ENCODE measurements at regions not wholly inside any gene's neighbourhood (a gene's known extent, or its start where the extent isn't known, plus 50 kb on each side); places are given as distances from the start of the nearest gene placed in this dataset.

DNA sequence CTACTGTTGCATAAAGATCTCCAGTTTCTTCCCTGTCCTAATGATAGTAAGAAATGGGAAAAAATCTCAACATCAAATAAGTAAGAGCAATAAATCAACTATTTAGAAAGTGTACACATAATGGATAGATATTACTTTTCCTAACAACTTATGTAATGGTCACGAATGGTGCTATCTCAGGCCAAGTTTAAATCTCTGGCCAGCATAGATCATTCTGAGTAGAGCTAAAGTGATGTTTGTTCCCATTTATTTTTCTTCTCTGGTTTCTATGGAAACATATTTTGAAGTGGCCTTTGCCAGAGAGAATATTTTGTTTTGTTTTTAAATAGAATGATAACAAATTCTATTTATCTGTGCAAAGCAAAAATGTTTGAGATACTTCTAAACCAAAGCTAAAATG, 249.7 kb upstream of the TTC14 start:
- Histone ChIP-seq H3K9me3 (no peaks in the 10 kb centered on the region), H4K20me1 (no peaks in the 10 kb centered on the region), H3K4me3 (no peak overlapping the region), H3K27ac (no peak overlapping the region), H3K9ac (no peak overlapping the region), H3K4me2 (no peak overlapping the region), H3K36me3 (no peaks in the 10 kb centered on the region), H3K27me3 (no peaks in the 10 kb centered on the region), H3K4me1 (no peaks in the 10 kb centered on the region)
- no peak for TF ChIP-seq Cebpa-rat (IDR thresholded peaks at IDR 0.05)

- TF ChIP-seq Cebpa-rat (IDR thresholded peaks at IDR 0.05) = no peak
- no peak overlapping the region for H3K9ac ChIP-seq
Observed at GRCh38 chr3:180354214-180354613, 247.7 kb upstream of the TTC14 start.

DNA sequence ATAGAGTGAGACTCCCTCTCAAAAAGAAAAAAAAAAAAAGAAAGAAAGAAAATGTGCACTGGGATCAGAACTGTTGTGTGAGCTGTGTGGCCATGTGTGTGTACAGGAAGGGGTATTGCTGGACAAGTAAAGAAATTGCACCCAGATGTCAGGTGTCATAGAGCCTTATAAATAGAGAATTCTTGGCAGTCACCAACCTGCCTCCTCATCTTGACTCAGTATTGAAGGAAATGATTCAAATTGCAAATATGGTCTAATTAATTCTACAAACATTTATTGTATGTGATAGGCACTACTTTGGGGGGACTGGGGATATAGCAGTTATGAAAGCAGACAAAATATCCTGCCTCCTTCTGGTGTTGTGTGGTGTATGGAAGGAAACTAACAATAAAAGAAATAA, 243.8 kb upstream of the TTC14 start:
- Histone ChIP-seq H3K4me2 (no peak overlapping the region), H4K20me1 (no peaks in the 10 kb centered on the region), H3K27ac (no peak overlapping the region), H3K36me3 (no peaks in the 10 kb centered on the region), H3K4me1 (no peaks in the 10 kb centered on the region), H3K9ac (no peak overlapping the region), H3K9me3 (no peaks in the 10 kb centered on the region), H3K27me3 (no peaks in the 10 kb centered on the region), H3K4me3 (no peak overlapping the region)
- TF ChIP-seq Cebpa-rat (IDR thresholded peaks at IDR 0.05) = no peak

More at GRCh38 chr3:180354214-180354613, 247.7 kb upstream of the TTC14 start:
- H3K9me3 ChIP-seq = no peaks in the 10 kb centered on the region
- no peaks in the 10 kb centered on the region for H3K36me3 ChIP-seq
- H3K4me1 ChIP-seq = no peaks in the 10 kb centered on the region
- no peaks in the 10 kb centered on the region for H4K20me1 ChIP-seq
- no peaks in the 10 kb centered on the region for H3K27me3 ChIP-seq
- H3K27ac ChIP-seq = no peak overlapping the region
- H3K4me2 ChIP-seq = no peak overlapping the region
- H3K4me3 ChIP-seq = no peak overlapping the region

- Histone ChIP-seq H3K9me3 (no peaks in the 10 kb centered on the region), H3K9ac (no peak overlapping the region), H3K27ac (no peak overlapping the region), H3K27me3 (no peaks in the 10 kb centered on the region), H3K4me1 (no peaks in the 10 kb centered on the region), H3K4me3 (no peak overlapping the region), H4K20me1 (no peaks in the 10 kb centered on the region), H3K36me3 (no peaks in the 10 kb centered on the region), H3K4me2 (no peak overlapping the region)
- TF ChIP-seq Cebpa-rat (IDR thresholded peaks at IDR 0.05) = no peak
Observed at GRCh38 chr3:180359061-180359952, 242.7 kb upstream of the TTC14 start.

GRCh38 chr3:180359953-180360279, 242.0 kb upstream of the TTC14 start:
- no peak overlapping the region for H3K4me3 ChIP-seq
- H3K36me3 ChIP-seq = no peaks in the 10 kb centered on the region
- no peaks in the 10 kb centered on the region for H3K27me3 ChIP-seq
- H3K9ac ChIP-seq = no peak overlapping the region
- H4K20me1 ChIP-seq = no peaks in the 10 kb centered on the region
- no peak for TF ChIP-seq Cebpa-rat (IDR thresholded peaks at IDR 0.05)
- H3K9me3 ChIP-seq = no peaks in the 10 kb centered on the region
- H3K4me2 ChIP-seq = no peak overlapping the region
- no peak overlapping the region for H3K27ac ChIP-seq
- H3K4me1 ChIP-seq = no peaks in the 10 kb centered on the region

DNA sequence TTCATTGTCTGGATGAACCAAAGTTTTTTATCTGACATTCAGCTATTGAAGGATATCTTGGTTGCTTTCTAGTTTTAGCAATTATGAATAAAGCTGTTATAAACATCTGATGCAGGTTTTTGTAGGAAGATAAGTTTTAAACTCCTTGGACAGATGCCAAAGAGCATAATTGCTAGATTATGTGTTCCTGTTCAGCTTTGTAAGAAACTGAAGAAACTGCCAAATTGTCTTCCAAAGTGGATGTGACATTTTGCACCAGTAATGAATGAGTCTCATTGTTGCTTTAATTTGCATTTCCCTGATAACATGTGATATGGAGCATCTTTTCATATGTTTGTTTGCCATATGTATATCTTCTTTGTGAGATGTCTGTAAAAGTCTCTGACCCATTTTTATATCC, 239.9 kb upstream of the TTC14 start:
- no peaks in the 10 kb centered on the region for H3K36me3 ChIP-seq
- no peaks in the 10 kb centered on the region for H3K27me3 ChIP-seq
- no peak overlapping the region for H3K4me3 ChIP-seq
- H3K27ac ChIP-seq = no peak overlapping the region
- H3K4me1 ChIP-seq = no peaks in the 10 kb centered on the region
- no peak for TF ChIP-seq Cebpa-rat (IDR thresholded peaks at IDR 0.05)
- H3K9ac ChIP-seq = no peak overlapping the region
- H4K20me1 ChIP-seq = no peaks in the 10 kb centered on the region
- H3K4me2 ChIP-seq = no peak overlapping the region
- no peaks in the 10 kb centered on the region; the same call in 1 of the 2 replicates for H3K9me3 ChIP-seq

DNA sequence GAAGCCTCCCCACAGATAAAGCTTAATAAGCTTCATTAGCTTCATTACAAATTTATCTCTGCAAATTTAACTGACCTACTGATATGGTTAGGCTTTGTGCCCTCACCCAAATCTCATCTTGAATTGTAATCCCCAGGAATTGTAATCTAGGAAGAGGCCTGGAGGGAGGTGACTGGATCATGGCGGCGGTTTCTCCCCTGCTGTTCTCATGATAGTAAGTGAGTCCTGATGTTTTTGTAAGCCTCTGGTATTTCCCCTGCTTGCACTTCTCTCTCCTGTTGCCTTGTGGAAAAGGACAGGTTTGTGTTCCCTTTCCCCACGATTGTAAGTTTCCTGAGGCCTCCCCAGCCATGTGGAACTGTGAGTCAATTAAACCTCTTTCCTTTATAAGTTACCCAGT, 226.1 kb upstream of the TTC14 start:
- no peaks in the 10 kb centered on the region for H3K9me3 ChIP-seq
- H3K4me3 ChIP-seq = no peak overlapping the region
- no peaks in the 10 kb centered on the region for H3K4me1 ChIP-seq
- no peak overlapping the region for H3K27ac ChIP-seq
- no peak overlapping the region for H3K4me2 ChIP-seq
- no peaks in the 10 kb centered on the region for H4K20me1 ChIP-seq
- TF ChIP-seq Cebpa-rat (IDR thresholded peaks at IDR 0.05) = no peak
- H3K9ac ChIP-seq = no peak overlapping the region
- H3K27me3 ChIP-seq = no peaks in the 10 kb centered on the region
- no peaks in the 10 kb centered on the region for H3K36me3 ChIP-seq

DNA sequence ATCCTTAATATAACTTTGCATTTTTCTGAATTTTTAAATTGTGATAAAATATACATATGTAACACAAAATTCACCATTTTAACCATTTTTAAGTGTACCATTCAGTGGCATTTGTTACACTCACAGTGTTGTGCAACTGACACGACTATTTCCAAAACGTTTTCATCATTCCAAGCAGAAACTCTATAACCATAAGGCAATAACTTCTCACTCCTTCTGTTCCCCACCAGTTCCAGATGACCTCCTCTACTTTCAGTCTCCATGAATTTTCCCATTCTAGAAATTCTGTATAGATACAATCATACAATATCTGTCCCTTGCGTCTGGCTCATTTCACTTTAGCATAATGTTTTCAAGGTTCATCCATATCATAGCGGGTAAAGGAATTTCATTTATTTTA, 223.5 kb upstream of the TTC14 start:
- no peak overlapping the region for H3K4me2 ChIP-seq
- H3K27ac ChIP-seq = no peak overlapping the region
- no peak overlapping the region for H3K9ac ChIP-seq
- H3K4me1 ChIP-seq = no peaks in the 10 kb centered on the region
- H3K4me3 ChIP-seq = no peak overlapping the region
- H3K36me3 ChIP-seq = no peaks in the 10 kb centered on the region
- no peaks in the 10 kb centered on the region for H3K9me3 ChIP-seq
- no peak for TF ChIP-seq Cebpa-rat (IDR thresholded peaks at IDR 0.05)
- H4K20me1 ChIP-seq = no peaks in the 10 kb centered on the region
- H3K27me3 ChIP-seq = no peaks in the 10 kb centered on the region

- H3K9ac ChIP-seq = no peak overlapping the region
- no peaks in the 10 kb centered on the region for H3K27me3 ChIP-seq
- H3K9me3 ChIP-seq = no peaks in the 10 kb centered on the region
- no peak overlapping the region for H3K4me2 ChIP-seq
- no peaks in the 10 kb centered on the region for H3K4me1 ChIP-seq
- no peak overlapping the region for H3K27ac ChIP-seq
- H3K36me3 ChIP-seq = no peaks in the 10 kb centered on the region
- TF ChIP-seq Cebpa-rat (IDR thresholded peaks at IDR 0.05) = no peak
- H3K4me3 ChIP-seq = no peak overlapping the region
- no peaks in the 10 kb centered on the region for H4K20me1 ChIP-seq
Observed at GRCh38 chr3:180382638-180383180, 219.3 kb upstream of the TTC14 start.

DNA sequence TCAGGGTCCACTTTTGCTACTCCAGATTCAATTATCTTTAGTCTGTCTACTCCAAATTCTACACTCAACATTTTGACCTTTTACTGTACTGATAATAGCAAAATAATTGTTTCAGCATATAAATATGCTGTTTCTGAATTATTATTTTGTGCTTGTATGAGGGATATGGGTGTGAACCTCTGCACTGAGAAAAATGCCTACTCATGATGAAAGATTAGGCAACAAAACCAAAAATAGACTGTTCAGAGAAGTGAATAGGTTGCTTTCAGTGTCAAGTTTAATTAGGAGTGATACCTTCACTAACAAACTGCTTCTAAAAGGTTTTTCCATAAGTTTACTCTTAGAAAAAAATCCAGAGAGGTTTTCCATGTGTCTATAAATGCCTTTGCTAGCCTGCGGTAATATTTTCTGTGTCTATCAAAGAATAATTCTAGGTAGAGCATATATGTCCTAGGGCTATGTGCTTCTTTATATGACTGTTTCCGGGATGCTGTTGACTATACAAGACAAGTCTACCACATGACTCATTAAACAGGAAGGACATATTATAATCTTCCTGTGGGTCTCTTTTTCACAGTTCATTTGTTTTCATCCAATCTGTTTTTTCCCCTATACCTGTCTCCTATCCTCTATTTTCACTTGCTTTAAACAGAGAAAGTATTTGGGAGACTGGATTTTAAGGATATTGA, 218.5 kb upstream of the TTC14 start:
- no peak overlapping the region for H3K4me2 ChIP-seq
- H3K36me3 ChIP-seq = no peaks in the 10 kb centered on the region
- H3K9me3 ChIP-seq = no peaks in the 10 kb centered on the region
- H3K27ac ChIP-seq = no peak overlapping the region
- no peaks in the 10 kb centered on the region for H3K4me1 ChIP-seq
- no peaks in the 10 kb centered on the region for H4K20me1 ChIP-seq
- H3K4me3 ChIP-seq = no peak overlapping the region
- TF ChIP-seq Cebpa-rat (IDR thresholded peaks at IDR 0.05) = no peak
- no peak overlapping the region for H3K9ac ChIP-seq
- no peaks in the 10 kb centered on the region for H3K27me3 ChIP-seq

Data from BLaER1 (cell line).